Thyroid gland (tissue), 4 donors: ENCODE measurements at regions not wholly inside any gene's neighbourhood (a gene's known extent, or its start where the extent isn't known, plus 50 kb on each side); places are given as distances from the start of the nearest gene placed in this dataset.

ENCODE experiments used
- DNase-seq, 2 donors: peaks; one replicate each; pipeline ENCODE4 v3.0.0-alpha.2; 2019
- H3K27ac ChIP-seq, 3 donors: fragments of 200-600 bp; sonication (generic); 1 replicate in 2 of 3; 2 replicates in 1 of 3; pipeline ENCODE4 v1.5.1; 2016 to 2019; ENCODE audit warnings: mild to moderate bottlenecking in 1 of 3, moderate library complexity in 1 of 3
- H3K27me3 ChIP-seq: fragments of 200-600 bp; sonication (generic); one replicate; pipeline ENCODE4 v1.5.1; 2019
- H3K36me3 ChIP-seq, 2 donors: fragments of 200-600 bp; sonication (generic); one replicate each; pipeline ENCODE4 v1.5.1; 2016 to 2019
- H3K4me1 ChIP-seq, 2 donors: fragments of 200-600 bp; sonication (generic); one replicate each; pipeline ENCODE4 v1.5.1; 2017 to 2019
- H3K4me3 ChIP-seq, 3 donors: fragments of 200-600 bp; sonication (generic); replicated peaks in 1 of 3; 1 replicate in 2 of 3; 2 replicates in 1 of 3; pipeline ENCODE4 v1.5.1; 2016; ENCODE audit warnings: mild to moderate bottlenecking in 1 of 3
- H3K9me3 ChIP-seq: fragments of 200-600 bp; sonication (generic); one replicate; pipeline ENCODE4 v1.5.1; 2017
- CTCF ChIP-seq, 6 experiments: fragments of 200-600 bp in 3 of 6; fragments of 450-650 bp in 3 of 6; sonication (generic) in 3 of 6; IDR thresholded peaks; one replicate each; pipeline ENCODE4 v1.5.1; 2016 to 2019; ENCODE audit warnings: antibody characterized with exemption in 6 of 6, mild to moderate bottlenecking in 2 of 6, inconsistent platforms in 1 of 6, moderate library complexity in 1 of 6
- POLR2A ChIP-seq, 2 donors: fragments of 450-650 bp; IDR thresholded peaks; one replicate each; pipeline ENCODE4 v1.6.1; 2017; ENCODE audit warnings: antibody characterized with exemption in 2 of 2, mild to moderate bottlenecking in 2 of 2, moderate library complexity in 1 of 2
- WGBS, 2 donors: methylation state at CpG; one replicate each; pipeline ENCODE4 v1.1.5; 2017; 5-methylcytosine and 5-hydroxymethylcytosine counted together
- intact Hi-C: fragments of 100-400 bp; cut with DNase I; formaldehyde crosslinking; loops from one replicate; pipeline ENCODE4 v1.15.1; 2023

DNA sequence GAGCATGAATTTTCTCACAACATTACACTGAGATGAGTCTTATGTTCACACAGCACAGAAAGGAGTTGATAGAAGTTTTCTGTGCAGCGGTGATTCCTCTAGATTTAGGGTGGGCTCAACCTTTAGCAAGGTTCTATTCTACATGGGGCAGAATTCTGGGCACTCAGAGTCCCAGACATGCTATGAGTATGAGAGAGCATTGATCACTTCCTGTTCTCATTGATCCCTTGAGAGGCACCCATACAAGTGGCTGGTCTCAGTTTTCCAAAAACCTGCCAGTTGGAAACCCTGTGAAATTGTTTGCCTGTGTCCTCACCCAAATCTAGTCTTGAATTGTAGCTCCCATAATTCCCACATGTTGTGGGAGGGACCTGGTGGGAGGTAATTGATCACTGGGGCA, 112.5 kb upstream of the NR2F2 start:
- Histone ChIP-seq H3K27ac (no peak overlapping the region), H3K27me3 (no peaks in the 10 kb centered on the region), H3K9me3 (no peaks in the 10 kb centered on the region), H3K4me3 (no peak overlapping the region), H3K36me3 (no peaks in the 10 kb centered on the region), H3K4me1 (no peaks in the 10 kb centered on the region)
- TF ChIP-seq POLR2A (IDR thresholded peaks at IDR 0.05) (no peak), CTCF (IDR thresholded peaks at IDR 0.05) (no peak)
- DNase-seq: no peak
- WGBS, 2 donors: 100% methylated on average over 1 of the region's 1 CpG
- intact Hi-C loops: no loop called here

- Histone ChIP-seq H3K4me3 (no peak overlapping the region), H3K9me3 (no peaks in the 10 kb centered on the region), H3K27me3 (no peaks in the 10 kb centered on the region), H3K27ac (no peak overlapping the region), H3K4me1 (no peaks in the 10 kb centered on the region), H3K36me3 (no peaks in the 10 kb centered on the region)
- DNase-seq: no peak
- TF ChIP-seq POLR2A (IDR thresholded peaks at IDR 0.05) (no peak), CTCF (IDR thresholded peaks at IDR 0.05) (no peak)
- WGBS, 2 donors: 76 to 83% methylated on average over 5 of the region's 5 CpGs
- intact Hi-C loops: no loop called here
Observed at GRCh38 chr15:96218623-96219455, 111.7 kb upstream of the NR2F2 start.

- intact Hi-C loops: no loop called here
- no peaks in the 10 kb centered on the region for H3K27me3 ChIP-seq
- no peak overlapping the region for H3K27ac ChIP-seq
- H3K36me3 ChIP-seq: no peaks in the 10 kb centered on the region
- TF ChIP-seq CTCF (IDR thresholded peaks at IDR 0.05) (no peak), POLR2A (IDR thresholded peaks at IDR 0.05) (no peak)
- H3K9me3 ChIP-seq: no peaks in the 10 kb centered on the region
- no peaks in the 10 kb centered on the region for H3K4me1 ChIP-seq
- WGBS, 2 donors: 79 to 80% methylated on average over 3 of the region's 3 CpGs
- DNase-seq: no peak
- no peak overlapping the region for H3K4me3 ChIP-seq
Observed at GRCh38 chr15:96219681-96220080, 110.8 kb upstream of the NR2F2 start.

GRCh38 chr15:96220657-96221056, 109.8 kb upstream of the NR2F2 start:
- no peaks in the 10 kb centered on the region for H3K27me3 ChIP-seq
- no peaks in the 10 kb centered on the region for H3K4me1 ChIP-seq
- TF ChIP-seq CTCF (IDR thresholded peaks at IDR 0.05): no peak
- TF ChIP-seq POLR2A (IDR thresholded peaks at IDR 0.05): no peak
- H3K27ac ChIP-seq: no peak overlapping the region
- intact Hi-C loops: no loop called here
- H3K36me3 ChIP-seq: no peaks in the 10 kb centered on the region
- no peaks in the 10 kb centered on the region for H3K9me3 ChIP-seq
- WGBS, 2 donors: 69 to 73% methylated on average over 3 of the region's 3 CpGs
- H3K4me3 ChIP-seq: no peak overlapping the region
- no peak for DNase-seq

DNA sequence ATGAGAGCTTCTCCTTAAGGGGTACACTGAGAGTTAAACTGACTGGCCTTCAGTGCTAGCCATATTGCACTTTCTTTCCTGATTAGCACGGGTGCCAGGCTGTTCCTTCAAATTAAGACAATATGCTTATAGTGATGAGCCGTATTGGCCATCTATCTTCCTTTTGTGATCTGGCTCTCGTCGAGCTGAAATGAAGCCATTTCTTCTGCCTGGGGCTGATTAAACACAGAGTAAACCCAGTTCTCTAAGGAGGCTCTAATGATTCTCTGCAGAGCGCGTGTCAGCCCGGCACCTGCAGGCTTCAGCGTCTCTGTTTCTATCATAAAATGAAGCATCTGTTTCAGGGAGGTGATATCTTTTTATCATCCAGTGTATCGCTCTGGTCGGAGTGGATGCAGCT, 107.5 kb upstream of the NR2F2 start:
- H3K27ac ChIP-seq: no peak overlapping the region
- intact Hi-C loops: no loop called here
- no peaks in the 10 kb centered on the region for H3K36me3 ChIP-seq
- no peaks in the 10 kb centered on the region for H3K4me1 ChIP-seq
- no peak for TF ChIP-seq CTCF (IDR thresholded peaks at IDR 0.05)
- TF ChIP-seq POLR2A (IDR thresholded peaks at IDR 0.05): no peak
- no peak overlapping the region for H3K4me3 ChIP-seq
- no peaks in the 10 kb centered on the region for H3K27me3 ChIP-seq
- no peaks in the 10 kb centered on the region for H3K9me3 ChIP-seq
- WGBS, 2 donors: 75 to 79% methylated on average over 10 of the region's 10 CpGs
- no peak for DNase-seq
